ENCODE measurements at regions not wholly inside any gene's neighbourhood (a gene's known extent, or its start where the extent isn't known, plus 50 kb on each side); places are given as distances from the start of the nearest gene placed in this dataset.

GRCh38 chr7:155227788-155228458, 69.8 kb upstream of the INSIG1 start:
- no peak for TF ChIP-seq ATF3 (IDR thresholded peaks at IDR 0.05)
- TF ChIP-seq CTCF (IDR thresholded peaks at IDR 0.05 in 2 of 3, conservative IDR thresholded peaks at IDR 0.05 in 1 of 3; ENCODE audit: borderline replicate concordance in 1 of 3, insufficient read depth in 1 of 3, low read depth in 2 of 3, low read length in 2 of 3): no peak
- no peak for TF ChIP-seq POLR2AphosphoS5 (IDR thresholded peaks at IDR 0.05; ENCODE audit: low read depth, low read length)
- no peak for TF ChIP-seq SRF (IDR thresholded peaks at IDR 0.05; ENCODE audit: low read depth)
- TF ChIP-seq REST (IDR thresholded peaks at IDR 0.05; ENCODE audit: low read depth): no peak
- TF ChIP-seq ZFX (IDR thresholded peaks at IDR 0.05): no peak
- no peak for TF ChIP-seq MAX (IDR thresholded peaks at IDR 0.05)
- no peak for TF ChIP-seq EZH2phosphoT487 (IDR thresholded peaks at IDR 0.05; ENCODE audit: borderline replicate concordance)
- no peak for TF ChIP-seq ELF1 (IDR thresholded peaks at IDR 0.05; ENCODE audit: borderline replicate concordance, low read depth)
- TF ChIP-seq ZBTB33 (IDR thresholded peaks at IDR 0.05; ENCODE audit: extremely low read depth, insufficient replicate concordance, low read length): no peak
- no peak for TF ChIP-seq JUND (IDR thresholded peaks at IDR 0.05)
- no peak for TF ChIP-seq EZH2 (IDR thresholded peaks at IDR 0.05)
- no peak for TF ChIP-seq SP1 (IDR thresholded peaks at IDR 0.05; ENCODE audit: low read depth)
- TF ChIP-seq FOSL1 (IDR thresholded peaks at IDR 0.05; ENCODE audit: low read depth): no peak
- no peak for TF ChIP-seq CEBPB (IDR thresholded peaks at IDR 0.05; ENCODE audit: low read depth)
- DNase-seq (ENCODE audit: low read depth, low spot score): no peak
- no peak overlapping the region for H3K4me2 ChIP-seq (ENCODE audit: low read length)
- ATAC-seq: no peak
- no peaks in the 10 kb centered on the region for H4K20me1 ChIP-seq (ENCODE audit: insufficient read depth)
- H3K36me3 ChIP-seq (ENCODE audit: control insufficient read depth in 1 of 2, insufficient read depth in 2 of 2, low read length in 2 of 2): no peaks in the 10 kb centered on the region
- no peak overlapping the region for H2AFZ ChIP-seq (ENCODE audit: low read depth, low read length, poor library complexity, severe bottlenecking)
- no peaks in the 10 kb centered on the region for H3K9me3 ChIP-seq (ENCODE audit: control insufficient read depth in 1 of 2, insufficient read depth in 1 of 2, low read depth in 1 of 2, low read length in 2 of 2)
- no peak overlapping the region for H3K4me3 ChIP-seq (replicated peaks in 1 of 2; ENCODE audit: low read depth in 1 of 2, low read length in 2 of 2)
- no peaks in the 10 kb centered on the region for H3K79me2 ChIP-seq (ENCODE audit: insufficient read depth, low read length)
- no TSS peak for BruUV-seq (replicated peaks)
- POLR2A ChIA-PET: no interaction called here
- peaks cover 8 to 26% of the 10 kb centered on the region in 2 experiments; a peak in 3 of 4 replicates for H3K4me1 ChIP-seq (ENCODE audit: control insufficient read depth in 1 of 2, insufficient read depth in 2 of 2, low read length in 2 of 2)
- CTCF ChIA-PET: no interaction called here
- no peaks in the 10 kb centered on the region for H3K9me2 ChIP-seq (ENCODE audit: insufficient read depth)
- H3K27ac ChIP-seq (ENCODE audit: low read depth, low read length): no peak overlapping the region
- RAD21 ChIA-PET (ENCODE audit: low non-redundant PET in 1 of 2, low total read pairs in 2 of 2, uncharacterized antibody in 2 of 2, unreplicated experiment in 2 of 2): no interaction called here
- intact Hi-C loops (cut with micrococcal nuclease): no loop called here
- no peak overlapping the region for H3K9ac ChIP-seq (ENCODE audit: low read length)
- H3K27me3 ChIP-seq (ENCODE audit: insufficient read depth, low read length): no peaks in the 10 kb centered on the region
